Breast epithelium (tissue), 3 donors: ENCODE measurements at regions not wholly inside any gene's neighbourhood (a gene's known extent, or its start where the extent isn't known, plus 50 kb on each side); places are given as distances from the start of the nearest gene placed in this dataset.
"Not testable (repeated sequence)": the region's sequence is repeated elsewhere in the genome, so short reads cannot be mapped to it uniquely, and the experiment has no call there.

Experiments
- POLR2AphosphoS5 ChIP-seq, 3 donors: sonication (generic); formaldehyde crosslinking; IDR thresholded peaks; one replicate each; pipeline ENCODE4 v1.6.1; 2017; ENCODE audit warnings: antibody characterized with exemption in 3 of 3
- TF ChIP-seq, protein P1 (sequence below), 3 donors: fragments of 450-650 bp; IDR thresholded peaks; one replicate each; pipeline ENCODE4 v1.5.1; 2016 to 2017; ENCODE audit warnings: antibody characterized with exemption in 3 of 3, mild to moderate bottlenecking in 3 of 3, moderate library complexity in 3 of 3

DNA sequence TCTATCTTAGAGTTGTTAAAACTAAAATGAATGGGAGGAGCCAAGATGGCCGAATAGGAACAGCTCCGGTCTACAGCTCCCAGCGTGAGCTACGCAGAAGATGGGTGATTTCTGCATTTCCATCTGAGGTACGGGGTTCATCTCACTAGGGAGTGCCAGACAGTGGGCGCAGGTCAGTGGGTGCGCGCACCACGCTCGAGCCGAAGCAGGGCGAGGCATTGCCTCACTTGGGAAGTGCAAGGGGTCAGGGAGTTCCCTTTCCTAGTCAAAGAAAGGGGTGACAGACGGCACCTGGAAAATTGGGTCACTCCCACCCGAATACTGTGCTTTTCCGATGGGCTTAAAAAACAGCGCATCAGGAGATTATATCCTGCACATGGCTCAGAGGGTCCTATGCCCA, 140.3 kb upstream of the MRPS30 start:
- TF ChIP-seq, protein P1, sequence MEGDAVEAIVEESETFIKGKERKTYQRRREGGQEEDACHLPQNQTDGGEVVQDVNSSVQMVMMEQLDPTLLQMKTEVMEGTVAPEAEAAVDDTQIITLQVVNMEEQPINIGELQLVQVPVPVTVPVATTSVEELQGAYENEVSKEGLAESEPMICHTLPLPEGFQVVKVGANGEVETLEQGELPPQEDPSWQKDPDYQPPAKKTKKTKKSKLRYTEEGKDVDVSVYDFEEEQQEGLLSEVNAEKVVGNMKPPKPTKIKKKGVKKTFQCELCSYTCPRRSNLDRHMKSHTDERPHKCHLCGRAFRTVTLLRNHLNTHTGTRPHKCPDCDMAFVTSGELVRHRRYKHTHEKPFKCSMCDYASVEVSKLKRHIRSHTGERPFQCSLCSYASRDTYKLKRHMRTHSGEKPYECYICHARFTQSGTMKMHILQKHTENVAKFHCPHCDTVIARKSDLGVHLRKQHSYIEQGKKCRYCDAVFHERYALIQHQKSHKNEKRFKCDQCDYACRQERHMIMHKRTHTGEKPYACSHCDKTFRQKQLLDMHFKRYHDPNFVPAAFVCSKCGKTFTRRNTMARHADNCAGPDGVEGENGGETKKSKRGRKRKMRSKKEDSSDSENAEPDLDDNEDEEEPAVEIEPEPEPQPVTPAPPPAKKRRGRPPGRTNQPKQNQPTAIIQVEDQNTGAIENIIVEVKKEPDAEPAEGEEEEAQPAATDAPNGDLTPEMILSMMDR (IDR thresholded peaks at IDR 0.05): not testable (repeated sequence)
- TF ChIP-seq POLR2AphosphoS5 (IDR thresholded peaks at IDR 0.05): not testable (repeated sequence)
